GM18502 (cell line): ENCODE measurements at regions not wholly inside any gene's neighbourhood (a gene's known extent, or its start where the extent isn't known, plus 50 kb on each side); places are given as distances from the start of the nearest gene placed in this dataset.
"Not testable (repeated sequence)": the region's sequence is repeated elsewhere in the genome, so short reads cannot be mapped to it uniquely, and the experiment has no call there.

Experiments used
- ATAC-seq: cut with Tn5 transposase; IDR thresholded peaks from one replicate; pipeline ENCODE4 v1.9.1; 2021; ENCODE audit warnings: mild to moderate bottlenecking; ENCODE audit not compliant: unreplicated experiment, poor library complexity

GRCh38 chr7:34327681-34328080 lies 330.3 kb upstream of the NPSR1 start:
- ATAC-seq = no peak

GRCh38 chr7:34330308-34330707 lies 327.7 kb upstream of the NPSR1 start:
- ATAC-seq = no peak

- no peak for ATAC-seq
These were observed 326.9 kb upstream of the NPSR1 start for GRCh38 chr7:34331102-34331501.

- ATAC-seq = no peak
These were observed 326.0 kb upstream of the NPSR1 start for GRCh38 chr7:34332006-34332405.

- ATAC-seq = no peak
These were observed 324.8 kb upstream of the NPSR1 start for GRCh38 chr7:34333184-34333583.

GRCh38 chr7:34333925-34334324 lies 324.1 kb upstream of the NPSR1 start:
- no peak for ATAC-seq

- no peak for ATAC-seq
These were observed 320.9 kb upstream of the NPSR1 start for GRCh38 chr7:34337163-34337562.

GRCh38 chr7:34338961-34339526 lies 319.0 kb upstream of the NPSR1 start:
- ATAC-seq = no peak

- no peak for ATAC-seq
These were observed 316.7 kb upstream of the NPSR1 start for GRCh38 chr7:34341326-34341725.

- ATAC-seq = no peak
These were observed 315.6 kb upstream of the NPSR1 start for GRCh38 chr7:34342387-34342786.

GRCh38 chr7:34343667-34344066 lies 314.4 kb upstream of the NPSR1 start:
- no peak for ATAC-seq

- no peak for ATAC-seq
These were observed 304.0 kb upstream of the NPSR1 start for GRCh38 chr7:34354011-34354410.

- ATAC-seq = no peak
These were observed 303.1 kb upstream of the NPSR1 start for GRCh38 chr7:34354899-34355298.

- no peak for ATAC-seq
These were observed 300.9 kb upstream of the NPSR1 start for GRCh38 chr7:34357068-34357467.

- no peak for ATAC-seq
These were observed 300.1 kb upstream of the NPSR1 start for GRCh38 chr7:34357946-34358345.

- ATAC-seq = not testable (repeated sequence)
These were observed 299.4 kb upstream of the NPSR1 start for GRCh38 chr7:34358578-34358977.

GRCh38 chr7:34361663-34362250 lies 296.3 kb upstream of the NPSR1 start:
- no peak for ATAC-seq

- no peak for ATAC-seq
These were observed 295.4 kb upstream of the NPSR1 start for GRCh38 chr7:34362621-34363020.

GRCh38 chr7:34364130-34364529 lies 293.9 kb upstream of the NPSR1 start:
- no peak for ATAC-seq

GRCh38 chr7:34365011-34365410 lies 293.0 kb upstream of the NPSR1 start:
- ATAC-seq = no peak

- no peak for ATAC-seq
These were observed 292.4 kb upstream of the NPSR1 start for GRCh38 chr7:34365611-34366010.

- no peak for ATAC-seq
These were observed 286.1 kb upstream of the NPSR1 start for GRCh38 chr7:34371922-34372321.
